Ramos (cell line): ENCODE measurements at regions not wholly inside any gene's neighbourhood (a gene's known extent, or its start where the extent isn't known, plus 50 kb on each side); places are given as distances from the start of the nearest gene placed in this dataset.
"Not testable (repeated sequence)": the region's sequence is repeated elsewhere in the genome, so short reads cannot be mapped to it uniquely, and the experiment has no call there.

Source experiments
- in situ Hi-C: fragments of 300-500 bp; cut with MboI; formaldehyde crosslinking; loops from one replicate; pipeline ENCODE4 v1.14.3; 2022; ENCODE audit warnings: low sequenced_read_pairs; ENCODE audit not compliant: unreplicated experiment

GRCh38 chr10:52979295-52979990 is 206.9 kb upstream of the MBL2 start:
- in situ Hi-C loops = no loop called here

- in situ Hi-C loops = no loop called here
These were observed 205.0 kb upstream of the MBL2 start for GRCh38 chr10:52977581-52977980.

- in situ Hi-C loops = no loop called here
These were observed 195.5 kb upstream of the MBL2 start for GRCh38 chr10:52967806-52968795.

GRCh38 chr10:52966904-52967303 is 194.3 kb upstream of the MBL2 start:
- in situ Hi-C loops = no loop called here

- in situ Hi-C loops = no loop called here
These were observed 193.4 kb upstream of the MBL2 start for GRCh38 chr10:52965938-52966401.

GRCh38 chr10:52965509-52965908 is 192.9 kb upstream of the MBL2 start:
- in situ Hi-C loops = no loop called here

- in situ Hi-C loops = no loop called here
These were observed 188.7 kb upstream of the MBL2 start for GRCh38 chr10:52961323-52961722.

GRCh38 chr10:52959810-52960209 is 187.2 kb upstream of the MBL2 start:
- in situ Hi-C loops = no loop called here

GRCh38 chr10:52956861-52957260 is 184.3 kb upstream of the MBL2 start:
- in situ Hi-C loops = no loop called here

- in situ Hi-C loops = no loop called here
These were observed 183.9 kb upstream of the MBL2 start for GRCh38 chr10:52956461-52956860.

- in situ Hi-C loops = no loop called here
These were observed 182.8 kb upstream of the MBL2 start for GRCh38 chr10:52955337-52955736.

GRCh38 chr10:52954407-52954806 is 181.8 kb upstream of the MBL2 start:
- in situ Hi-C loops = no loop called here

- in situ Hi-C loops = no loop called here
These were observed 179.9 kb upstream of the MBL2 start for GRCh38 chr10:52952391-52953055.

GRCh38 chr10:52951824-52952223 is 179.2 kb upstream of the MBL2 start:
- in situ Hi-C loops = no loop called here

- in situ Hi-C loops = no loop called here
These were observed 178.0 kb upstream of the MBL2 start for GRCh38 chr10:52950578-52950977.

- in situ Hi-C loops = no loop called here
These were observed 177.3 kb upstream of the MBL2 start for GRCh38 chr10:52949899-52950298.

- in situ Hi-C loops = no loop called here
These were observed 173.9 kb upstream of the MBL2 start for GRCh38 chr10:52946486-52946885.

- in situ Hi-C loops = not testable (repeated sequence)
These were observed 172.9 kb upstream of the MBL2 start for GRCh38 chr10:52945521-52945920.

- in situ Hi-C loops = no loop called here
These were observed 168.3 kb upstream of the MBL2 start for GRCh38 chr10:52940921-52941320.

GRCh38 chr10:52939894-52940293 is 167.3 kb upstream of the MBL2 start:
- in situ Hi-C loops = no loop called here

GRCh38 chr10:52933748-52934147 is 161.2 kb upstream of the MBL2 start:
- in situ Hi-C loops = no loop called here
